ENCODE measurements at regions not wholly inside any gene's neighbourhood (a gene's known extent, or its start where the extent isn't known, plus 50 kb on each side); places are given as distances from the start of the nearest gene placed in this dataset.

DNA sequence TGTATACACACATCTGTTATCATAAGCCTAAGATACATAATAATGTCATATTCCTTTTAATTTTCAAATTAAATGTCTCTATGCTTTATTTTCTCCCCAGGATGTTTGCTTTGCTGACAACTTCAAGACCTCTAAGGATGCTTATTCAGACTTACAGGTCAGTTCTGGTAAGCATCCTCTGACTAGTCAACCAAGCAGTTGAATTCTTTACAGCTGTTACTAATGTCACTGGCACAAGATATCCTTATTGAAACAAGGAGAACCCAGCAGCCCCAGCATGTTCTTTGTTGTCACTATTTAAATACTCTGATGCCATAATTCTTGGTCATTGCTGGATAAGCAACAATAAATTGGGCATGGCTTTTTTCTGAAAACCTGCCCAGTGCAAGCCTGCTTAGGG lies 232.3 kb upstream of the PMFBP1 start:
- no peak for TF ChIP-seq POLR2AphosphoS5 (IDR thresholded peaks at IDR 0.05)
- TF ChIP-seq, protein P1, sequence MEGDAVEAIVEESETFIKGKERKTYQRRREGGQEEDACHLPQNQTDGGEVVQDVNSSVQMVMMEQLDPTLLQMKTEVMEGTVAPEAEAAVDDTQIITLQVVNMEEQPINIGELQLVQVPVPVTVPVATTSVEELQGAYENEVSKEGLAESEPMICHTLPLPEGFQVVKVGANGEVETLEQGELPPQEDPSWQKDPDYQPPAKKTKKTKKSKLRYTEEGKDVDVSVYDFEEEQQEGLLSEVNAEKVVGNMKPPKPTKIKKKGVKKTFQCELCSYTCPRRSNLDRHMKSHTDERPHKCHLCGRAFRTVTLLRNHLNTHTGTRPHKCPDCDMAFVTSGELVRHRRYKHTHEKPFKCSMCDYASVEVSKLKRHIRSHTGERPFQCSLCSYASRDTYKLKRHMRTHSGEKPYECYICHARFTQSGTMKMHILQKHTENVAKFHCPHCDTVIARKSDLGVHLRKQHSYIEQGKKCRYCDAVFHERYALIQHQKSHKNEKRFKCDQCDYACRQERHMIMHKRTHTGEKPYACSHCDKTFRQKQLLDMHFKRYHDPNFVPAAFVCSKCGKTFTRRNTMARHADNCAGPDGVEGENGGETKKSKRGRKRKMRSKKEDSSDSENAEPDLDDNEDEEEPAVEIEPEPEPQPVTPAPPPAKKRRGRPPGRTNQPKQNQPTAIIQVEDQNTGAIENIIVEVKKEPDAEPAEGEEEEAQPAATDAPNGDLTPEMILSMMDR (IDR thresholded peaks at IDR 0.05) = no peak
